ENCODE measurements at regions not wholly inside any gene's neighbourhood (a gene's known extent, or its start where the extent isn't known, plus 50 kb on each side); places are given as distances from the start of the nearest gene placed in this dataset.

- Histone ChIP-seq H2AFZ (ENCODE audit: low read depth, low read length, poor library complexity, severe bottlenecking) (no peak overlapping the region), H3K9me2 (ENCODE audit: insufficient read depth) (no peaks in the 10 kb centered on the region), H3K9ac (ENCODE audit: low read length) (no peak overlapping the region), H3K27ac (ENCODE audit: low read depth, low read length) (no peak overlapping the region), H4K20me1 (ENCODE audit: insufficient read depth) (no peaks in the 10 kb centered on the region), H3K27me3 (ENCODE audit: insufficient read depth, low read length) (no peaks in the 10 kb centered on the region), H3K36me3 (ENCODE audit: control insufficient read depth in 1 of 2, insufficient read depth in 2 of 2, low read length in 2 of 2) (no peaks in the 10 kb centered on the region), H3K4me2 (ENCODE audit: low read length) (no peak overlapping the region), H3K79me2 (ENCODE audit: insufficient read depth, low read length) (no peaks in the 10 kb centered on the region), H3K4me3 (replicated peaks in 1 of 2; ENCODE audit: low read depth in 1 of 2, low read length in 2 of 2) (no peak overlapping the region), H3K9me3 (ENCODE audit: control insufficient read depth in 1 of 2, insufficient read depth in 1 of 2, low read depth in 1 of 2, low read length in 2 of 2) (no peaks in the 10 kb centered on the region), H3K4me1 (ENCODE audit: control insufficient read depth in 1 of 2, insufficient read depth in 2 of 2, low read length in 2 of 2) (peaks cover 0 to 15% of the 10 kb centered on the region in 2 experiments; a peak in 2 of 4 replicates)
- intact Hi-C loops (cut with micrococcal nuclease): no loop called here
- ChIA-PET POLR2A (no interaction called here), CTCF (no interaction called here), RAD21 (ENCODE audit: low non-redundant PET in 1 of 2, low total read pairs in 2 of 2, uncharacterized antibody in 2 of 2, unreplicated experiment in 2 of 2) (no interaction called here)
- no TSS peak for BruUV-seq (replicated peaks)
- no peak for TF ChIP-seq EZH2phosphoT487 (IDR thresholded peaks at IDR 0.05; ENCODE audit: borderline replicate concordance)
- TF ChIP-seq REST (IDR thresholded peaks at IDR 0.05; ENCODE audit: low read depth): no peak
- no peak for TF ChIP-seq SIN3A (IDR thresholded peaks at IDR 0.05; ENCODE audit: low read depth)
- no peak for TF ChIP-seq RAD21 (IDR thresholded peaks at IDR 0.05; ENCODE audit: low read depth)
- no peak for TF ChIP-seq ZNF274 (IDR thresholded peaks at IDR 0.05; ENCODE audit: low read depth, low read length)
- DNase-seq (ENCODE audit: low read depth, low spot score) (no peak), ATAC-seq (no peak)
These were observed 192.3 kb downstream of the AASDH start for GRCh38 chr4:56195025-56195424.

GRCh38 chr4:56191534-56191933 is 195.8 kb downstream of the AASDH start:
- TF ChIP-seq ZNF274 (IDR thresholded peaks at IDR 0.05; ENCODE audit: low read depth, low read length) (no peak), POLR2AphosphoS5 (IDR thresholded peaks at IDR 0.05; ENCODE audit: low read depth, low read length) (no peak), SRF (IDR thresholded peaks at IDR 0.05; ENCODE audit: low read depth) (no peak), CEBPB (IDR thresholded peaks at IDR 0.05; ENCODE audit: low read depth) (no peak), REST (IDR thresholded peaks at IDR 0.05; ENCODE audit: low read depth) (no peak), POLR2A (IDR thresholded peaks at IDR 0.05; ENCODE audit: borderline replicate concordance, extremely low read depth, insufficient read depth, insufficient read length) (no peak), RAD21 (IDR thresholded peaks at IDR 0.05; ENCODE audit: low read depth) (no peak)
- TF ChIP-seq, protein P1, sequence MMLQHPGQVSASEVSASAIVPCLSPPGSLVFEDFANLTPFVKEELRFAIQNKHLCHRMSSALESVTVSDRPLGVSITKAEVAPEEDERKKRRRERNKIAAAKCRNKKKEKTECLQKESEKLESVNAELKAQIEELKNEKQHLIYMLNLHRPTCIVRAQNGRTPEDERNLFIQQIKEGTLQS (IDR thresholded peaks at IDR 0.05): no peak
- TF ChIP-seq, protein P2, sequence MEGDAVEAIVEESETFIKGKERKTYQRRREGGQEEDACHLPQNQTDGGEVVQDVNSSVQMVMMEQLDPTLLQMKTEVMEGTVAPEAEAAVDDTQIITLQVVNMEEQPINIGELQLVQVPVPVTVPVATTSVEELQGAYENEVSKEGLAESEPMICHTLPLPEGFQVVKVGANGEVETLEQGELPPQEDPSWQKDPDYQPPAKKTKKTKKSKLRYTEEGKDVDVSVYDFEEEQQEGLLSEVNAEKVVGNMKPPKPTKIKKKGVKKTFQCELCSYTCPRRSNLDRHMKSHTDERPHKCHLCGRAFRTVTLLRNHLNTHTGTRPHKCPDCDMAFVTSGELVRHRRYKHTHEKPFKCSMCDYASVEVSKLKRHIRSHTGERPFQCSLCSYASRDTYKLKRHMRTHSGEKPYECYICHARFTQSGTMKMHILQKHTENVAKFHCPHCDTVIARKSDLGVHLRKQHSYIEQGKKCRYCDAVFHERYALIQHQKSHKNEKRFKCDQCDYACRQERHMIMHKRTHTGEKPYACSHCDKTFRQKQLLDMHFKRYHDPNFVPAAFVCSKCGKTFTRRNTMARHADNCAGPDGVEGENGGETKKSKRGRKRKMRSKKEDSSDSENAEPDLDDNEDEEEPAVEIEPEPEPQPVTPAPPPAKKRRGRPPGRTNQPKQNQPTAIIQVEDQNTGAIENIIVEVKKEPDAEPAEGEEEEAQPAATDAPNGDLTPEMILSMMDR (IDR thresholded peaks at IDR 0.05 in 2 of 3, conservative IDR thresholded peaks at IDR 0.05 in 1 of 3; ENCODE audit: borderline replicate concordance in 1 of 3, insufficient read depth in 1 of 3, low read depth in 2 of 3, low read length in 2 of 3): no peak
- Histone ChIP-seq H2AFZ (ENCODE audit: low read depth, low read length, poor library complexity, severe bottlenecking) (no peak overlapping the region), H3K4me2 (ENCODE audit: low read length) (no peak overlapping the region), H3K36me3 (ENCODE audit: control insufficient read depth in 1 of 2, insufficient read depth in 2 of 2, low read length in 2 of 2) (no peaks in the 10 kb centered on the region), H4K20me1 (ENCODE audit: insufficient read depth) (no peaks in the 10 kb centered on the region), H3K4me1 (ENCODE audit: control insufficient read depth in 1 of 2, insufficient read depth in 2 of 2, low read length in 2 of 2) (peaks cover 0 to 4% of the 10 kb centered on the region in 2 experiments; a peak in 1 of 4 replicates), H3K79me2 (ENCODE audit: insufficient read depth, low read length) (no peaks in the 10 kb centered on the region), H3K27ac (ENCODE audit: low read depth, low read length) (no peak overlapping the region), H3K27me3 (ENCODE audit: insufficient read depth, low read length) (no peaks in the 10 kb centered on the region), H3K9me2 (ENCODE audit: insufficient read depth) (no peaks in the 10 kb centered on the region), H3K9ac (ENCODE audit: low read length) (no peak overlapping the region), H3K4me3 (replicated peaks in 1 of 2; ENCODE audit: low read depth in 1 of 2, low read length in 2 of 2) (no peak overlapping the region), H3K9me3 (ENCODE audit: control insufficient read depth in 1 of 2, insufficient read depth in 1 of 2, low read depth in 1 of 2, low read length in 2 of 2) (no peaks in the 10 kb centered on the region)
- RAD21 ChIA-PET (ENCODE audit: low non-redundant PET in 1 of 2, low total read pairs in 2 of 2, uncharacterized antibody in 2 of 2, unreplicated experiment in 2 of 2): no interaction called here
- no peak for DNase-seq (ENCODE audit: low read depth, low spot score)
- no TSS peak for BruUV-seq (replicated peaks)
- ATAC-seq: no peak
- CTCF ChIA-PET: no interaction called here
- POLR2A ChIA-PET: no interaction called here
- intact Hi-C loops (cut with micrococcal nuclease): no loop called here

All from HCT116 (cell line).